ENCODE measurements at regions not wholly inside any gene's neighbourhood (a gene's known extent, or its start where the extent isn't known, plus 50 kb on each side); places are given as distances from the start of the nearest gene placed in this dataset.
"Not testable (repeated sequence)": the region's sequence is repeated elsewhere in the genome, so short reads cannot be mapped to it uniquely, and the experiment has no call there.

DNA sequence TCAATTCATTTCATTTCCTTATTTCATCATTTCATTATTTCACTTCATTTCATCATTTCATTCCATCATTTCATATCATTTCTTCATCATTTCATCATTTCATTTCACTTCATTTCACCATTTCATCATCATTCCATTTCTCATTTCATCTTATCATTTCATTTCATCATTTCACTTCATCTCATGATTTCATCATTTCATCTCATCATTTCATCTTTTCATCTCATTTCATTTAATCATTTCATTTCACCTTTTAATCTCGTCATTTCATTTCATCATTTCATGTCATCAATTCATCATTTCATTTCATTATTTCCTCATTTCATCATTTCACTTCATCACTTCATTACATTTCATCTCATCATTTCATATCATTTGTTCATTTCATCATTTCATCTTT lies 177.4 kb downstream of the ZNF92 start:
- TF ChIP-seq ZBED1 (IDR thresholded peaks at IDR 0.05); KLF16 (IDR thresholded peaks at IDR 0.05); FOXJ3 (CRISPR knock-in tag; IDR thresholded peaks at IDR 0.05); TCF3 (CRISPR knock-in tag; IDR thresholded peaks at IDR 0.05); TBL1XR1 (IDR thresholded peaks at IDR 0.05; ENCODE audit: low read length in 2 of 2); EZH2 (IDR thresholded peaks at IDR 0.05; ENCODE audit: borderline replicate concordance, low read depth, low read length); TEAD4 (IDR thresholded peaks at IDR 0.05; ENCODE audit: low read length); TEAD4 (CRISPR knock-in tag; IDR thresholded peaks at IDR 0.05; ENCODE audit: borderline replicate concordance); KHSRP (IDR thresholded peaks at IDR 0.05): not testable (repeated sequence)
- TF ChIP-seq, protein P1, sequence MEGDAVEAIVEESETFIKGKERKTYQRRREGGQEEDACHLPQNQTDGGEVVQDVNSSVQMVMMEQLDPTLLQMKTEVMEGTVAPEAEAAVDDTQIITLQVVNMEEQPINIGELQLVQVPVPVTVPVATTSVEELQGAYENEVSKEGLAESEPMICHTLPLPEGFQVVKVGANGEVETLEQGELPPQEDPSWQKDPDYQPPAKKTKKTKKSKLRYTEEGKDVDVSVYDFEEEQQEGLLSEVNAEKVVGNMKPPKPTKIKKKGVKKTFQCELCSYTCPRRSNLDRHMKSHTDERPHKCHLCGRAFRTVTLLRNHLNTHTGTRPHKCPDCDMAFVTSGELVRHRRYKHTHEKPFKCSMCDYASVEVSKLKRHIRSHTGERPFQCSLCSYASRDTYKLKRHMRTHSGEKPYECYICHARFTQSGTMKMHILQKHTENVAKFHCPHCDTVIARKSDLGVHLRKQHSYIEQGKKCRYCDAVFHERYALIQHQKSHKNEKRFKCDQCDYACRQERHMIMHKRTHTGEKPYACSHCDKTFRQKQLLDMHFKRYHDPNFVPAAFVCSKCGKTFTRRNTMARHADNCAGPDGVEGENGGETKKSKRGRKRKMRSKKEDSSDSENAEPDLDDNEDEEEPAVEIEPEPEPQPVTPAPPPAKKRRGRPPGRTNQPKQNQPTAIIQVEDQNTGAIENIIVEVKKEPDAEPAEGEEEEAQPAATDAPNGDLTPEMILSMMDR (IDR thresholded peaks at IDR 0.05 in 2 of 3, conservative IDR thresholded peaks at IDR 0.05 in 1 of 3; ENCODE audit: insufficient read depth in 2 of 3, low read depth in 1 of 3, low read length in 3 of 3) = not testable (repeated sequence)
- 0 out of 2 replicates have a peak, but pooled peaks have one; percentile 58 for TF ChIP-seq ELF4 (CRISPR knock-in tag; IDR thresholded peaks at IDR 0.05)
- TF ChIP-seq, protein P2, sequence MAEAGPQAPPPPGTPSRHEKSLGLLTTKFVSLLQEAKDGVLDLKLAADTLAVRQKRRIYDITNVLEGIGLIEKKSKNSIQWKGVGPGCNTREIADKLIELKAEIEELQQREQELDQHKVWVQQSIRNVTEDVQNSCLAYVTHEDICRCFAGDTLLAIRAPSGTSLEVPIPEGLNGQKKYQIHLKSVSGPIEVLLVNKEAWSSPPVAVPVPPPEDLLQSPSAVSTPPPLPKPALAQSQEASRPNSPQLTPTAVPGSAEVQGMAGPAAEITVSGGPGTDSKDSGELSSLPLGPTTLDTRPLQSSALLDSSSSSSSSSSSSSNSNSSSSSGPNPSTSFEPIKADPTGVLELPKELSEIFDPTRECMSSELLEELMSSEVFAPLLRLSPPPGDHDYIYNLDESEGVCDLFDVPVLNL (CRISPR knock-in tag; IDR thresholded peaks at IDR 0.05; ENCODE audit: low read depth) = not testable (repeated sequence)
- TF ChIP-seq, protein P3, sequence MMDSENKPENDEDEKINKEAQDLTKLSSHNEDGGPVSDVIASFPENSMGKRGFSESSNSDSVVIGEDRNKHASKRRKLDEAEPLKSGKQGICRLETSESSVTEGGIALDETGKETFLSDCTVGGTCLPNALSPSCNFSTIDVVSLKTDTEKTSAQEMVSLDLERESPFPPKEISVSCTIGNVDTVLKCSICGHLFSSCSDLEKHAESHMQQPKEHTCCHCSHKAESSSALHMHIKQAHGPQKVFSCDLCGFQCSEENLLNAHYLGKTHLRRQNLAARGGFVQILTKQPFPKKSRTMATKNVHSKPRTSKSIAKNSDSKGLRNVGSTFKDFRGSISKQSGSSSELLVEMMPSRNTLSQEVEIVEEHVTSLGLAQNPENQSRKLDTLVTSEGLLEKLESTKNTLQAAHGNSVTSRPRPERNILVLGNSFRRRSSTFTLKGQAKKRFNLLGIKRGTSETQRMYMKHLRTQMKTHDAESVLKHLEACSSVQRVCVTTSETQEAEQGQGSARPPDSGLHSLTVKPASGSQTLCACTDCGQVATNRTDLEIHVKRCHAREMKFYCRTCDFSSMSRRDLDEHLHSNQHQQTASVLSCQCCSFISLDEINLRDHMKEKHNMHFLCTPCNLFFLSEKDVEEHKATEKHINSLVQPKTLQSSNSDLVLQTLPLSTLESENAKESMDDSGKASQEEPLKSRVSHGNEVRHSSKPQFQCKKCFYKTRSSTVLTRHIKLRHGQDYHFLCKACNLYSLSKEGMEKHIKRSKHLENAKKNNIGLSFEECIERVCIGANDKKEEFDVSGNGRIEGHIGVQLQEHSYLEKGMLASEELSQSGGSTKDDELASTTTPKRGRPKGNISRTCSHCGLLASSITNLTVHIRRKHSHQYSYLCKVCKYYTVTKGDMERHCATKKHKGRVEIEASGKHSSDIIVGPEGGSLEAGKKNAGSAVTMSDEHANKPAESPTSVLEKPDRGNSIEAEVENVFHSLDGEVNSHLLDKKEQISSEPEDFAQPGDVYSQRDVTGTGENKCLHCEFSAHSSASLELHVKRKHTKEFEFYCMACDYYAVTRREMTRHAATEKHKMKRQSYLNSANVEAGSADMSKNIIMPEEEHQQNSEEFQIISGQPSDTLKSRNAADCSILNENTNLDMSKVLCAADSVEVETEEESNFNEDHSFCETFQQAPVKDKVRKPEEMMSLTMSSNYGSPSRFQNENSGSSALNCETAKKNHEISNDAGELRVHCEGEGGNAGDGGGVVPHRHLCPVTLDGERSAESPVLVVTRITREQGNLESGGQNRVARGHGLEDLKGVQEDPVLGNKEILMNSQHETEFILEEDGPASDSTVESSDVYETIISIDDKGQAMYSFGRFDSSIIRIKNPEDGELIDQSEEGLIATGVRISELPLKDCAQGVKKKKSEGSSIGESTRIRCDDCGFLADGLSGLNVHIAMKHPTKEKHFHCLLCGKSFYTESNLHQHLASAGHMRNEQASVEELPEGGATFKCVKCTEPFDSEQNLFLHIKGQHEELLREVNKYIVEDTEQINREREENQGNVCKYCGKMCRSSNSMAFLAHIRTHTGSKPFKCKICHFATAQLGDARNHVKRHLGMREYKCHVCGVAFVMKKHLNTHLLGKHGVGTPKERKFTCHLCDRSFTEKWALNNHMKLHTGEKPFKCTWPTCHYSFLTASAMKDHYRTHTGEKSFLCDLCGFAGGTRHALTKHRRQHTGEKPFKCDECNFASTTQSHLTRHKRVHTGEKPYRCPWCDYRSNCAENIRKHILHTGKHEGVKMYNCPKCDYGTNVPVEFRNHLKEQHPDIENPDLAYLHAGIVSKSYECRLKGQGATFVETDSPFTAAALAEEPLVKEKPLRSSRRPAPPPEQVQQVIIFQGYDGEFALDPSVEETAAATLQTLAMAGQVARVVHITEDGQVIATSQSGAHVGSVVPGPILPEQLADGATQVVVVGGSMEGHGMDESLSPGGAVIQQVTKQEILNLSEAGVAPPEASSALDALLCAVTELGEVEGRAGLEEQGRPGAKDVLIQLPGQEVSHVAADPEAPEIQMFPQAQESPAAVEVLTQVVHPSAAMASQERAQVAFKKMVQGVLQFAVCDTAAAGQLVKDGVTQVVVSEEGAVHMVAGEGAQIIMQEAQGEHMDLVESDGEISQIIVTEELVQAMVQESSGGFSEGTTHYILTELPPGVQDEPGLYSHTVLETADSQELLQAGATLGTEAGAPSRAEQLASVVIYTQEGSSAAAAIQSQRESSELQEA (IDR thresholded peaks at IDR 0.05; ENCODE audit: low read depth) = peak; percentile 26; the same call in 1 of the 2 replicates

Data from K562 (cell line).